ENCODE measurements at regions not wholly inside any gene's neighbourhood (a gene's known extent, or its start where the extent isn't known, plus 50 kb on each side); places are given as distances from the start of the nearest gene placed in this dataset.
A peak's percentile ranks its signal among the peaks of the same experiment; 100 is the strongest.

GRCh38 chr16:14337303-14338191 is 266.4 kb downstream of the MRTFB start:
- H3K27me3 ChIP-seq (ENCODE audit: control insufficient read depth, insufficient read depth, low read length) = no peaks in the 10 kb centered on the region
- no peak overlapping the region for H3K4me3 ChIP-seq (ENCODE audit: low read length)
- WGBS (ENCODE audit: insufficient coverage) = 81% methylated on average over 16 of the region's 22 CpGs
- no peaks in the 10 kb centered on the region for H3K9me3 ChIP-seq (ENCODE audit: control insufficient read depth, insufficient read depth, low read length)
- DNase-seq = no peak
- H3K4me1 ChIP-seq (ENCODE audit: control insufficient read depth, insufficient read depth, low read length) = no peaks in the 10 kb centered on the region
- intact Hi-C loops (cut with micrococcal nuclease) = no loop called here
- H3K4me3 Mint-ChIP-seq = no peak overlapping the region
- peaks cover 0 to 2% of the 10 kb centered on the region in 2 donors for H3K9me3 Mint-ChIP-seq
- no peaks in the 10 kb centered on the region for H3K36me3 Mint-ChIP-seq
- no peak for TF ChIP-seq CTCF (IDR thresholded peaks at IDR 0.05)
- no peak overlapping the region for H3K27ac Mint-ChIP-seq
- peaks cover 0 to 13% of the 10 kb centered on the region in 2 donors for H3K27me3 Mint-ChIP-seq (ENCODE audit: low read depth in 2 of 2)
- H3K27ac ChIP-seq (ENCODE audit: low read length) = no peak overlapping the region
- ATAC-seq = peak in 1 of 3 donors; percentile 26
- H3K4me1 Mint-ChIP-seq = no peaks in the 10 kb centered on the region
- no peaks in the 10 kb centered on the region for H3K36me3 ChIP-seq (ENCODE audit: control insufficient read depth, insufficient read depth, low read length)

GRCh38 chr16:14335297-14335696 is 264.2 kb downstream of the MRTFB start:
- TF ChIP-seq CTCF (IDR thresholded peaks at IDR 0.05) = no peak
- Histone ChIP-seq H3K4me3 (ENCODE audit: low read length) (no peak overlapping the region), H3K9me3 (ENCODE audit: control insufficient read depth, insufficient read depth, low read length) (no peaks in the 10 kb centered on the region), H3K36me3 (ENCODE audit: control insufficient read depth, insufficient read depth, low read length) (no peaks in the 10 kb centered on the region), H3K4me1 (ENCODE audit: control insufficient read depth, insufficient read depth, low read length) (no peaks in the 10 kb centered on the region), H3K27me3 (ENCODE audit: control insufficient read depth, insufficient read depth, low read length) (no peaks in the 10 kb centered on the region), H3K27ac (ENCODE audit: low read length) (no peak overlapping the region)
- 91% methylated on average over 3 of the region's 3 CpGs for WGBS (ENCODE audit: insufficient coverage)
- Mint-ChIP-seq H3K27me3 (ENCODE audit: low read depth in 2 of 2) (peaks cover 0 to 11% of the 10 kb centered on the region in 2 donors), H3K4me1 (no peaks in the 10 kb centered on the region), H3K4me3 (no peak overlapping the region), H3K36me3 (no peaks in the 10 kb centered on the region), H3K27ac (no peak overlapping the region), H3K9me3 (peaks cover 0 to 2% of the 10 kb centered on the region in 2 donors)
- intact Hi-C loops (cut with micrococcal nuclease) = no loop called here
- ATAC-seq = no peak
- DNase-seq = no peak

- no peak overlapping the region for H3K4me3 Mint-ChIP-seq
- H3K27me3 ChIP-seq (ENCODE audit: control insufficient read depth, insufficient read depth, low read length) = no peaks in the 10 kb centered on the region
- DNase-seq = no peak
- H3K27ac ChIP-seq (ENCODE audit: low read length) = no peak overlapping the region
- H3K9me3 ChIP-seq (ENCODE audit: control insufficient read depth, insufficient read depth, low read length) = no peaks in the 10 kb centered on the region
- no peak for ATAC-seq
- H3K4me3 ChIP-seq (ENCODE audit: low read length) = no peak overlapping the region
- 93% methylated on average over 12 of the region's 13 CpGs for WGBS (ENCODE audit: insufficient coverage)
- intact Hi-C loops (cut with micrococcal nuclease) = no loop called here
- H3K27ac Mint-ChIP-seq = no peak overlapping the region
- peaks cover 0 to 9% of the 10 kb centered on the region in 2 donors for H3K27me3 Mint-ChIP-seq (ENCODE audit: low read depth in 2 of 2)
- no peak for TF ChIP-seq CTCF (IDR thresholded peaks at IDR 0.05)
- H3K36me3 ChIP-seq (ENCODE audit: control insufficient read depth, insufficient read depth, low read length) = no peaks in the 10 kb centered on the region
- H3K4me1 Mint-ChIP-seq = no peaks in the 10 kb centered on the region
- peaks cover 0 to 2% of the 10 kb centered on the region in 2 donors for H3K9me3 Mint-ChIP-seq
- no peaks in the 10 kb centered on the region for H3K4me1 ChIP-seq (ENCODE audit: control insufficient read depth, insufficient read depth, low read length)
- H3K36me3 Mint-ChIP-seq = no peaks in the 10 kb centered on the region
Measured at GRCh38 chr16:14334366-14335080, 263.4 kb downstream of the MRTFB start.

All from natural killer cell (primary cell).